ENCODE measurements at regions not wholly inside any gene's neighbourhood (a gene's known extent, or its start where the extent isn't known, plus 50 kb on each side); places are given as distances from the start of the nearest gene placed in this dataset.

DNA sequence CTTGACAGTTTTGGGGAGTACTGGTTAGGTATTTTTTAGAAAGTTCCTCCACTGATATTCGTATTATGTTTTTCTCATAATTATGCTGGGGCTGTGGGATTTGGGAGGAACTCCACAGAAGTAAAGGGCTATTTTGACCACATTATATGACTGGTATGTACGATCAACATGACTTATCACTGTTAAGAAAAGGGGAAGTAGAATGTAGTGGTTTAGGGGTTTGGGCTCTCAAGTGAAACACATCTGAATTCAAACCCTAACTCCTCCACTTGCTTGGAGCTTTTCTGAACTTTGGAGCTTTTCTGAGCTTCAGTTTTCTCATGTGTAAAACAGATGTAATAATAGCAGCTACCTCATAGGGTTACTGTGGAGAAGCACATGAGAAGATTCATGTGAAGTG lies 96.4 kb upstream of the C1GALT1C1 start:
- Histone ChIP-seq H3K4me1 (ENCODE audit: control insufficient read depth in 1 of 2, insufficient read depth in 2 of 2, low read depth in 1 of 2, low read length in 1 of 2) (no peaks in the 10 kb centered on the region), H4K20me1 (ENCODE audit: insufficient read depth) (no peaks in the 10 kb centered on the region), H3K9ac (no peak overlapping the region), H3F3A (replicated peaks; ENCODE audit: insufficient read depth) (no peaks in the 10 kb centered on the region), H3K4me3 (ENCODE audit: low read depth in 2 of 2, low read length in 1 of 2) (no peak overlapping the region), H3K27me3 (ENCODE audit: insufficient read depth) (no peaks in the 10 kb centered on the region), H3K9me2 (no peaks in the 10 kb centered on the region), H2AFZ (ENCODE audit: low read depth) (no peak overlapping the region), H3K79me2 (ENCODE audit: insufficient read depth) (no peaks in the 10 kb centered on the region), H3K4me2 (no peak overlapping the region), H3K9me3 (no peaks in the 10 kb centered on the region), H3K36me3 (replicated peaks in 1 of 2; ENCODE audit: control insufficient read depth in 1 of 2, insufficient read depth in 2 of 2, low read length in 1 of 2) (no peaks in the 10 kb centered on the region), H3K27ac (ENCODE audit: low read depth in 2 of 2, low read length in 1 of 2) (no peak overlapping the region)
- DNase-seq = no peak
- ChIA-PET POLR2A (no interaction called here), CTCF (no interaction called here)
- TF ChIP-seq RFX5 (IDR thresholded peaks at IDR 0.05; ENCODE audit: low read length) (no peak), CHD2 (IDR thresholded peaks at IDR 0.05; ENCODE audit: low read length, partially characterized antibody) (no peak), RXRA (IDR thresholded peaks at IDR 0.05; ENCODE audit: borderline replicate concordance, low read depth) (no peak), SMC3 (IDR thresholded peaks at IDR 0.05; ENCODE audit: low read depth, low read length) (no peak), GABPA (IDR thresholded peaks at IDR 0.05; ENCODE audit: low read depth) (no peak), POLR2AphosphoS5 (IDR thresholded peaks at IDR 0.05; ENCODE audit: low read depth, low read length) (no peak)
- TF ChIP-seq, protein P1, sequence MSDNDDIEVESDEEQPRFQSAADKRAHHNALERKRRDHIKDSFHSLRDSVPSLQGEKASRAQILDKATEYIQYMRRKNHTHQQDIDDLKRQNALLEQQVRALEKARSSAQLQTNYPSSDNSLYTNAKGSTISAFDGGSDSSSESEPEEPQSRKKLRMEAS (IDR thresholded peaks at IDR 0.05; ENCODE audit: low read depth) = no peak
- TF ChIP-seq, protein P2, sequence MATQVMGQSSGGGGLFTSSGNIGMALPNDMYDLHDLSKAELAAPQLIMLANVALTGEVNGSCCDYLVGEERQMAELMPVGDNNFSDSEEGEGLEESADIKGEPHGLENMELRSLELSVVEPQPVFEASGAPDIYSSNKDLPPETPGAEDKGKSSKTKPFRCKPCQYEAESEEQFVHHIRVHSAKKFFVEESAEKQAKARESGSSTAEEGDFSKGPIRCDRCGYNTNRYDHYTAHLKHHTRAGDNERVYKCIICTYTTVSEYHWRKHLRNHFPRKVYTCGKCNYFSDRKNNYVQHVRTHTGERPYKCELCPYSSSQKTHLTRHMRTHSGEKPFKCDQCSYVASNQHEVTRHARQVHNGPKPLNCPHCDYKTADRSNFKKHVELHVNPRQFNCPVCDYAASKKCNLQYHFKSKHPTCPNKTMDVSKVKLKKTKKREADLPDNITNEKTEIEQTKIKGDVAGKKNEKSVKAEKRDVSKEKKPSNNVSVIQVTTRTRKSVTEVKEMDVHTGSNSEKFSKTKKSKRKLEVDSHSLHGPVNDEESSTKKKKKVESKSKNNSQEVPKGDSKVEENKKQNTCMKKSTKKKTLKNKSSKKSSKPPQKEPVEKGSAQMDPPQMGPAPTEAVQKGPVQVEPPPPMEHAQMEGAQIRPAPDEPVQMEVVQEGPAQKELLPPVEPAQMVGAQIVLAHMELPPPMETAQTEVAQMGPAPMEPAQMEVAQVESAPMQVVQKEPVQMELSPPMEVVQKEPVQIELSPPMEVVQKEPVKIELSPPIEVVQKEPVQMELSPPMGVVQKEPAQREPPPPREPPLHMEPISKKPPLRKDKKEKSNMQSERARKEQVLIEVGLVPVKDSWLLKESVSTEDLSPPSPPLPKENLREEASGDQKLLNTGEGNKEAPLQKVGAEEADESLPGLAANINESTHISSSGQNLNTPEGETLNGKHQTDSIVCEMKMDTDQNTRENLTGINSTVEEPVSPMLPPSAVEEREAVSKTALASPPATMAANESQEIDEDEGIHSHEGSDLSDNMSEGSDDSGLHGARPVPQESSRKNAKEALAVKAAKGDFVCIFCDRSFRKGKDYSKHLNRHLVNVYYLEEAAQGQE (IDR thresholded peaks at IDR 0.05; ENCODE audit: low read depth, low read length) = no peak
- TF ChIP-seq, protein P3, sequence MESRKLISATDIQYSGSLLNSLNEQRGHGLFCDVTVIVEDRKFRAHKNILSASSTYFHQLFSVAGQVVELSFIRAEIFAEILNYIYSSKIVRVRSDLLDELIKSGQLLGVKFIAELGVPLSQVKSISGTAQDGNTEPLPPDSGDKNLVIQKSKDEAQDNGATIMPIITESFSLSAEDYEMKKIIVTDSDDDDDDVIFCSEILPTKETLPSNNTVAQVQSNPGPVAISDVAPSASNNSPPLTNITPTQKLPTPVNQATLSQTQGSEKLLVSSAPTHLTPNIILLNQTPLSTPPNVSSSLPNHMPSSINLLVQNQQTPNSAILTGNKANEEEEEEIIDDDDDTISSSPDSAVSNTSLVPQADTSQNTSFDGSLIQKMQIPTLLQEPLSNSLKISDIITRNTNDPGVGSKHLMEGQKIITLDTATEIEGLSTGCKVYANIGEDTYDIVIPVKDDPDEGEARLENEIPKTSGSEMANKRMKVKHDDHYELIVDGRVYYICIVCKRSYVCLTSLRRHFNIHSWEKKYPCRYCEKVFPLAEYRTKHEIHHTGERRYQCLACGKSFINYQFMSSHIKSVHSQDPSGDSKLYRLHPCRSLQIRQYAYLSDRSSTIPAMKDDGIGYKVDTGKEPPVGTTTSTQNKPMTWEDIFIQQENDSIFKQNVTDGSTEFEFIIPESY (IDR thresholded peaks at IDR 0.05; ENCODE audit: borderline replicate concordance, low read depth) = no peak
- TF ChIP-seq, protein P4, sequence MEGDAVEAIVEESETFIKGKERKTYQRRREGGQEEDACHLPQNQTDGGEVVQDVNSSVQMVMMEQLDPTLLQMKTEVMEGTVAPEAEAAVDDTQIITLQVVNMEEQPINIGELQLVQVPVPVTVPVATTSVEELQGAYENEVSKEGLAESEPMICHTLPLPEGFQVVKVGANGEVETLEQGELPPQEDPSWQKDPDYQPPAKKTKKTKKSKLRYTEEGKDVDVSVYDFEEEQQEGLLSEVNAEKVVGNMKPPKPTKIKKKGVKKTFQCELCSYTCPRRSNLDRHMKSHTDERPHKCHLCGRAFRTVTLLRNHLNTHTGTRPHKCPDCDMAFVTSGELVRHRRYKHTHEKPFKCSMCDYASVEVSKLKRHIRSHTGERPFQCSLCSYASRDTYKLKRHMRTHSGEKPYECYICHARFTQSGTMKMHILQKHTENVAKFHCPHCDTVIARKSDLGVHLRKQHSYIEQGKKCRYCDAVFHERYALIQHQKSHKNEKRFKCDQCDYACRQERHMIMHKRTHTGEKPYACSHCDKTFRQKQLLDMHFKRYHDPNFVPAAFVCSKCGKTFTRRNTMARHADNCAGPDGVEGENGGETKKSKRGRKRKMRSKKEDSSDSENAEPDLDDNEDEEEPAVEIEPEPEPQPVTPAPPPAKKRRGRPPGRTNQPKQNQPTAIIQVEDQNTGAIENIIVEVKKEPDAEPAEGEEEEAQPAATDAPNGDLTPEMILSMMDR (IDR thresholded peaks at IDR 0.05) = no peak
- TF ChIP-seq, protein P5, sequence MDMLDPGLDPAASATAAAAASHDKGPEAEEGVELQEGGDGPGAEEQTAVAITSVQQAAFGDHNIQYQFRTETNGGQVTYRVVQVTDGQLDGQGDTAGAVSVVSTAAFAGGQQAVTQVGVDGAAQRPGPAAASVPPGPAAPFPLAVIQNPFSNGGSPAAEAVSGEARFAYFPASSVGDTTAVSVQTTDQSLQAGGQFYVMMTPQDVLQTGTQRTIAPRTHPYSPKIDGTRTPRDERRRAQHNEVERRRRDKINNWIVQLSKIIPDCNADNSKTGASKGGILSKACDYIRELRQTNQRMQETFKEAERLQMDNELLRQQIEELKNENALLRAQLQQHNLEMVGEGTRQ (IDR thresholded peaks at IDR 0.05; ENCODE audit: borderline replicate concordance, low read depth, low read length) = no peak
- 27% methylated on average over 2 of the region's 2 CpGs for WGBS (ENCODE audit: low lambda C conversion rate)
